Stimulated activated CD4-positive, alpha-beta T cell treated with anti-CD3 and anti-CD28 coated beads, TNF-alpha, amount 100 ng/mL, for 1 hour (primary cell): ENCODE measurements at regions not wholly inside any gene's neighbourhood (a gene's known extent, or its start where the extent isn't known, plus 50 kb on each side); places are given as distances from the start of the nearest gene placed in this dataset.
A peak's percentile ranks its signal among the peaks of the same experiment; 100 is the strongest.
"Not testable (repeated sequence)": the region's sequence is repeated elsewhere in the genome, so short reads cannot be mapped to it uniquely, and the experiment has no call there.

ENCODE experiments used
- DNase-seq, 3 donors: peaks; one replicate each; pipeline ENCODE4 v3.0.0-alpha.2; 2020; ENCODE audit warnings: low read depth in 3 of 3, low spot score in 1 of 3

GRCh38 chr4:131726940-131727339, 1422.2 kb upstream of the PCDH10 start:
- not testable (repeated sequence) for DNase-seq

GRCh38 chr4:131727418-131727817, 1421.7 kb upstream of the PCDH10 start:
- not testable (repeated sequence) for DNase-seq

- not testable (repeated sequence) for DNase-seq
Observed at GRCh38 chr4:131729205-131729604, 1419.9 kb upstream of the PCDH10 start.

GRCh38 chr4:131729716-131730398, 1419.2 kb upstream of the PCDH10 start:
- not testable (repeated sequence) for DNase-seq

- not testable (repeated sequence) for DNase-seq
Observed at GRCh38 chr4:131730574-131730973, 1418.5 kb upstream of the PCDH10 start.

- DNase-seq, result not testable (repeated sequence)
Observed at GRCh38 chr4:131732034-131732630, 1417.0 kb upstream of the PCDH10 start.

GRCh38 chr4:131734321-131734720, 1414.8 kb upstream of the PCDH10 start:
- not testable (repeated sequence) for DNase-seq

- not testable (repeated sequence) for DNase-seq
Observed at GRCh38 chr4:131734851-131735385, 1414.2 kb upstream of the PCDH10 start.

GRCh38 chr4:131738991-131739390, 1410.1 kb upstream of the PCDH10 start:
- not testable (repeated sequence) for DNase-seq

- DNase-seq, result not testable (repeated sequence)
Observed at GRCh38 chr4:131741836-131742235, 1407.3 kb upstream of the PCDH10 start.

GRCh38 chr4:131742536-131743205, 1406.4 kb upstream of the PCDH10 start:
- not testable (repeated sequence) for DNase-seq

GRCh38 chr4:131743348-131743747, 1405.7 kb upstream of the PCDH10 start:
- not testable (repeated sequence) for DNase-seq

- DNase-seq, result not testable (repeated sequence)
Observed at GRCh38 chr4:131747203-131747602, 1401.9 kb upstream of the PCDH10 start.

GRCh38 chr4:131749224-131749623, 1399.9 kb upstream of the PCDH10 start:
- not testable (repeated sequence) for DNase-seq

GRCh38 chr4:131750006-131750405, 1399.1 kb upstream of the PCDH10 start:
- DNase-seq, result not testable (repeated sequence)

GRCh38 chr4:131750469-131750868, 1398.6 kb upstream of the PCDH10 start:
- DNase-seq, result peak in 1 of 3 donors; percentile 14

- DNase-seq, result not testable (repeated sequence)
Observed at GRCh38 chr4:131762234-131762633, 1386.9 kb upstream of the PCDH10 start.

- DNase-seq, result no peak
Observed at GRCh38 chr4:131764730-131765129, 1384.4 kb upstream of the PCDH10 start.

GRCh38 chr4:131774382-131774781, 1374.7 kb upstream of the PCDH10 start:
- DNase-seq, result not testable (repeated sequence)

- not testable (repeated sequence) for DNase-seq
Observed at GRCh38 chr4:131810565-131810964, 1338.5 kb upstream of the PCDH10 start.
